Tibial artery (tissue), 4 donors: ENCODE measurements at regions not wholly inside any gene's neighbourhood (a gene's known extent, or its start where the extent isn't known, plus 50 kb on each side); places are given as distances from the start of the nearest gene placed in this dataset.
"Not testable (repeated sequence)": the region's sequence is repeated elsewhere in the genome, so short reads cannot be mapped to it uniquely, and the experiment has no call there.

Experiments
- DNase-seq, 2 donors: peaks; one replicate each; pipeline ENCODE4 v3.0.0-alpha.2; 2019
- H3K27ac ChIP-seq, 2 donors: fragments of 200-600 bp; sonication (generic) in 1 of 2; 1 replicate in 1 of 2; 2 replicates in 1 of 2; pipeline ENCODE4 v1.5.1; 2018 to 2019; ENCODE audit warnings: mild to moderate bottlenecking in 1 of 2
- H3K27me3 ChIP-seq, 2 donors: fragments of 200-600 bp; sonication (generic) in 1 of 2; one replicate each; pipeline versions ENCODE4 v1.5.1 to v1.6.0; 2016 to 2019
- H3K36me3 ChIP-seq, 3 donors: fragments of 200-600 bp; sonication (generic) in 2 of 3; one replicate each; pipeline ENCODE4 v1.5.1; 2016 to 2019; ENCODE audit warnings: mild to moderate bottlenecking in 2 of 3
- H3K4me1 ChIP-seq, 4 donors: fragments of 200-600 bp; sonication (generic) in 2 of 4; 1 replicate in 3 of 4; 2 replicates in 1 of 4; pipeline ENCODE4 v1.5.1; 2016 to 2019
- H3K4me3 ChIP-seq, 2 donors: fragments of 200-600 bp; sonication (generic) in 1 of 2; 1 replicate in 1 of 2; 2 replicates in 1 of 2; pipeline ENCODE4 v1.5.1; 2018 to 2019; ENCODE audit warnings: mild to moderate bottlenecking in 2 of 2
- H3K9me3 ChIP-seq, 3 donors: fragments of 200-600 bp; sonication (generic) in 1 of 3; one replicate each; pipeline ENCODE4 v1.5.1; 2016 to 2019
- CTCF ChIP-seq, 2 experiments: fragments of 200-600 bp in 1 of 2; fragments of 450-650 bp in 1 of 2; IDR thresholded peaks; one replicate each; pipeline ENCODE4 v1.5.1; 2017 to 2019; ENCODE audit warnings: antibody characterized with exemption in 2 of 2, mild to moderate bottlenecking in 1 of 2, moderate library complexity in 1 of 2
- intact Hi-C: fragments of 100-400 bp; cut with DNase I; formaldehyde crosslinking; loops from one replicate; pipeline ENCODE4 v1.15.0; 2023; ENCODE audit warnings: low total_unique reads

- no peaks in the 10 kb centered on the region for H3K27me3 ChIP-seq
- TF ChIP-seq CTCF (IDR thresholded peaks at IDR 0.05): no peak
- peaks cover 0 to 14% (median 7%) of the 10 kb centered on the region in 4 donors for H3K4me1 ChIP-seq
- peak overlapping the region; percentile 3 to 46 for H3K27ac ChIP-seq
- peak in 1 of 2 donors; percentile 33 for DNase-seq
- H3K36me3 ChIP-seq: no peaks in the 10 kb centered on the region
- no peak overlapping the region for H3K4me3 ChIP-seq
- intact Hi-C loops: no loop called here
- no peaks in the 10 kb centered on the region for H3K9me3 ChIP-seq
These were observed 78.0 kb upstream of the ATP5PO start for GRCh38 chr21:33993286-33994231.

- H3K36me3 ChIP-seq, H3K9me3 ChIP-seq, H3K27me3 ChIP-seq, H3K4me3 ChIP-seq, H3K27ac ChIP-seq, intact Hi-C loops, DNase-seq: not testable (repeated sequence)
- peaks cover 0 to 14% (median 7%) of the 10 kb centered on the region in 4 donors for H3K4me1 ChIP-seq
These were observed 76.8 kb upstream of the ATP5PO start for GRCh38 chr21:33992412-33992811.

- Histone ChIP-seq H3K4me1 (peaks cover 0 to 14% (median 7%) of the 10 kb centered on the region in 4 donors), H3K9me3 (no peaks in the 10 kb centered on the region), H3K4me3 (no peak overlapping the region), H3K27ac (no peak overlapping the region), H3K27me3 (no peaks in the 10 kb centered on the region), H3K36me3 (no peaks in the 10 kb centered on the region)
- no peak for TF ChIP-seq CTCF (IDR thresholded peaks at IDR 0.05)
- DNase-seq: no peak
- intact Hi-C loops: no loop called here
These were observed 75.5 kb upstream of the ATP5PO start for GRCh38 chr21:33991133-33991532.

- no peak for TF ChIP-seq CTCF (IDR thresholded peaks at IDR 0.05)
- Histone ChIP-seq H3K4me1 (peaks cover 0 to 14% (median 7%) of the 10 kb centered on the region in 4 donors), H3K4me3 (no peak overlapping the region), H3K9me3 (no peaks in the 10 kb centered on the region), H3K27me3 (no peaks in the 10 kb centered on the region), H3K36me3 (no peaks in the 10 kb centered on the region), H3K27ac (no peak overlapping the region)
- intact Hi-C loops: no loop called here
- no peak for DNase-seq
These were observed 73.8 kb upstream of the ATP5PO start for GRCh38 chr21:33989440-33989839.

- no peak for TF ChIP-seq CTCF (IDR thresholded peaks at IDR 0.05)
- Histone ChIP-seq H3K4me3 (no peak overlapping the region), H3K4me1 (peaks cover 0 to 4% (median 1%) of the 10 kb centered on the region in 4 donors), H3K27me3 (no peaks in the 10 kb centered on the region), H3K9me3 (no peaks in the 10 kb centered on the region), H3K27ac (no peak overlapping the region), H3K36me3 (no peaks in the 10 kb centered on the region)
- intact Hi-C loops: no loop called here
- no peak for DNase-seq
These were observed 72.8 kb upstream of the ATP5PO start for GRCh38 chr21:33988237-33989017.

GRCh38 chr21:33987461-33987860, 71.9 kb upstream of the ATP5PO start:
- no peak for DNase-seq
- Histone ChIP-seq H3K4me1 (no peaks in the 10 kb centered on the region), H3K4me3 (no peak overlapping the region), H3K36me3 (no peaks in the 10 kb centered on the region), H3K9me3 (no peaks in the 10 kb centered on the region), H3K27me3 (no peaks in the 10 kb centered on the region), H3K27ac (no peak overlapping the region)
- intact Hi-C loops: no loop called here
- no peak for TF ChIP-seq CTCF (IDR thresholded peaks at IDR 0.05)
